Thyroid gland (tissue), 4 donors: ENCODE measurements at regions not wholly inside any gene's neighbourhood (a gene's known extent, or its start where the extent isn't known, plus 50 kb on each side); places are given as distances from the start of the nearest gene placed in this dataset.

Source experiments
- CTCF ChIP-seq, 6 experiments: fragments of 200-600 bp in 3 of 6; fragments of 450-650 bp in 3 of 6; sonication (generic) in 3 of 6; IDR thresholded peaks; one replicate each; pipeline ENCODE4 v1.5.1; 2016 to 2019; ENCODE audit warnings: antibody characterized with exemption in 6 of 6, mild to moderate bottlenecking in 2 of 6, inconsistent platforms in 1 of 6, moderate library complexity in 1 of 6
- POLR2A ChIP-seq, 2 donors: fragments of 450-650 bp; IDR thresholded peaks; one replicate each; pipeline ENCODE4 v1.6.1; 2017; ENCODE audit warnings: antibody characterized with exemption in 2 of 2, mild to moderate bottlenecking in 2 of 2, moderate library complexity in 1 of 2

DNA sequence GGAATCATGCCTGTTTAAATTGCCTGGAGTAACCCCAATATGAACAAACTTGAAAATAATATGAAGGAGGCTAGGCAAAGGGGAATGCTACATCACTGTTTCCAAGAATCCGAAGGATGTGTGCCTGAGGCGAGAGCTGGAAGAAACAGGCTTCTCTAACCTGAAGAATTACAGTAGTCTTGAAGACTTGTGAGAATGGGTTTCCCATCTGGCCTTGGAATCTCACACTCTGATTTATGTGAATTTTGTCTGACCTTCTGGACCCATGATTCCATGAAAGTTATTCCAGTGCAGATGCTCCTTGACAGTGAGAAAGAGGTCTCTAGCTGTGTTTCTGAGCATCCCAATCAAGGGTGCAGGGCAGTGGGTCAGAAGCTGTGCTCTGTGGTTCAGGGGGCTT is 122.1 kb upstream of the PARP11 start:
- TF ChIP-seq CTCF (IDR thresholded peaks at IDR 0.05) (no peak), POLR2A (IDR thresholded peaks at IDR 0.05) (no peak)
